ENCODE measurements at regions not wholly inside any gene's neighbourhood (a gene's known extent, or its start where the extent isn't known, plus 50 kb on each side); places are given as distances from the start of the nearest gene placed in this dataset.

GRCh38 chr9:115169003-115169402 lies 51.0 kb upstream of the TNC start:
- Mint-ChIP-seq H3K9me3 (ENCODE audit: low read depth) (no peaks in the 10 kb centered on the region), H3K4me3 (ENCODE audit: low read depth) (no peak overlapping the region), H3K36me3 (ENCODE audit: insufficient read depth) (no peaks in the 10 kb centered on the region), H3K4me1 (ENCODE audit: low read depth) (peaks cover 1% of the 10 kb centered on the region), H3K27me3 (peaks cover 2% of the 10 kb centered on the region), H3K27ac (no peak overlapping the region)
- no peak for DNase-seq (ENCODE audit: low spot score, unreplicated experiment)
- TF ChIP-seq, protein P1, sequence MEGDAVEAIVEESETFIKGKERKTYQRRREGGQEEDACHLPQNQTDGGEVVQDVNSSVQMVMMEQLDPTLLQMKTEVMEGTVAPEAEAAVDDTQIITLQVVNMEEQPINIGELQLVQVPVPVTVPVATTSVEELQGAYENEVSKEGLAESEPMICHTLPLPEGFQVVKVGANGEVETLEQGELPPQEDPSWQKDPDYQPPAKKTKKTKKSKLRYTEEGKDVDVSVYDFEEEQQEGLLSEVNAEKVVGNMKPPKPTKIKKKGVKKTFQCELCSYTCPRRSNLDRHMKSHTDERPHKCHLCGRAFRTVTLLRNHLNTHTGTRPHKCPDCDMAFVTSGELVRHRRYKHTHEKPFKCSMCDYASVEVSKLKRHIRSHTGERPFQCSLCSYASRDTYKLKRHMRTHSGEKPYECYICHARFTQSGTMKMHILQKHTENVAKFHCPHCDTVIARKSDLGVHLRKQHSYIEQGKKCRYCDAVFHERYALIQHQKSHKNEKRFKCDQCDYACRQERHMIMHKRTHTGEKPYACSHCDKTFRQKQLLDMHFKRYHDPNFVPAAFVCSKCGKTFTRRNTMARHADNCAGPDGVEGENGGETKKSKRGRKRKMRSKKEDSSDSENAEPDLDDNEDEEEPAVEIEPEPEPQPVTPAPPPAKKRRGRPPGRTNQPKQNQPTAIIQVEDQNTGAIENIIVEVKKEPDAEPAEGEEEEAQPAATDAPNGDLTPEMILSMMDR (IDR thresholded peaks at IDR 0.05; ENCODE audit: unreplicated experiment) = no peak

DNA sequence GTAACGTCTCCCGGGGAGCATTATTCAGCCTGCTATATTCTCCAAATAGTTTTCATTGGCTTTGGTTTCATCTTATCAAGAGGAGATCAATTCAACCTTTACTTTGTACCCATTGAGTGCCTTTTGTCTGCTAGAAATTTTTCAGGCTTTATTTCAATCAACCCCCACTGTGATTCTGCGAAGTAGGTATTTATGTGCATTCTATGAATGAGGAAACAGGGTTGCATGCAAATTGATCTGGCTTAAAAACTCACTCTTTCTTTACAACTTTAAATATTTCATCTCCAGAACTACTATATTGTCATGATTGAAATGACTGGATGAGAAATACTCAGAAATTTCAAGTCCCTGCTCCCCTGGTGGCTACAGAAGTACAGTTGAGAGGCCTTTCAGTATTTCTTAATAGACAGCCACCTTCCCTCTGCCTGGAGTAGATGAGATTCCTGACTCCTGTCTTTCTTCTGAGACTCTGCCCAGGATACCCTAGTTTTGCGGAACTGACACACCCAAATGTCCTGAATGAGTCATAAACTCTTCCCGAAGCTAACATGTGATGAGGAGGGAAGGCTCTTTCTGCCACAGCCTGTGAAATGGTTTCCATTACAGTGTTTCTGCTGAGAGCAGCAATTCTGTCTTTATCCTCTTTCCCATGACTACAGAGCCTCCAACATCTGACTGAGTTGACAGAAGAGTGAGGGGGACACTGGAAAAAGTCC lies 52.6 kb upstream of the TNC start:
- no peaks in the 10 kb centered on the region for H3K27me3 Mint-ChIP-seq
- H3K4me3 Mint-ChIP-seq (ENCODE audit: low read depth) = no peak overlapping the region
- H3K27ac Mint-ChIP-seq = no peak overlapping the region
- TF ChIP-seq, protein P1 (IDR thresholded peaks at IDR 0.05; ENCODE audit: unreplicated experiment) = no peak
- peaks cover 1% of the 10 kb centered on the region for H3K4me1 Mint-ChIP-seq (ENCODE audit: low read depth)
- no peak for DNase-seq (ENCODE audit: low spot score, unreplicated experiment)
- H3K9me3 Mint-ChIP-seq (ENCODE audit: low read depth) = no peaks in the 10 kb centered on the region
- no peaks in the 10 kb centered on the region for H3K36me3 Mint-ChIP-seq (ENCODE audit: insufficient read depth)

GRCh38 chr9:115171921-115172388 lies 54.0 kb upstream of the TNC start:
- no peaks in the 10 kb centered on the region for H3K9me3 Mint-ChIP-seq (ENCODE audit: low read depth)
- no peak overlapping the region for H3K27ac Mint-ChIP-seq
- no peaks in the 10 kb centered on the region for H3K36me3 Mint-ChIP-seq (ENCODE audit: insufficient read depth)
- peaks cover 1% of the 10 kb centered on the region for H3K4me1 Mint-ChIP-seq (ENCODE audit: low read depth)
- no peak for DNase-seq (ENCODE audit: low spot score, unreplicated experiment)
- no peak overlapping the region for H3K4me3 Mint-ChIP-seq (ENCODE audit: low read depth)
- TF ChIP-seq, protein P1 (IDR thresholded peaks at IDR 0.05; ENCODE audit: unreplicated experiment) = no peak
- no peaks in the 10 kb centered on the region for H3K27me3 Mint-ChIP-seq

DNA sequence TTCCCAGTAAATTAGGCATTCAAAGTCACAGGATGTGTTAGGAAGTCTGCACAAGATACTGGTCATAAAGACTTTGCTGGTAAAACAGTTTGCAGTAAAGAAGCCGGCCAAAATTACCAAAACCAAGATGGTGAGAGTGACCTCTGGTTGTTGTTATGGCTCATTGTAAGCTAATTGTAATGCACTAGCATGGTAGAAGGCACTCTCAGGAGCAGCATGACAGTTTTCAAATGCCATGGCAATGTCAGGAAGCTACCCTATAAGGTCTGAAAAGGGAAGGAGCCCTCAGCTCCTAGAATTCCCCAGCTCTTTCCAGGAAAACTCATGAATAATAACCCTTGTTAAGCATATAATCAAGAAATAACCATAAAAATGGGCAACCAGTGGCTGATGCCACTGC lies 64.3 kb upstream of the TNC start:
- peaks cover 4% of the 10 kb centered on the region for H3K4me1 Mint-ChIP-seq (ENCODE audit: low read depth)
- H3K4me3 Mint-ChIP-seq (ENCODE audit: low read depth) = no peak overlapping the region
- no peak overlapping the region for H3K27ac Mint-ChIP-seq
- H3K36me3 Mint-ChIP-seq (ENCODE audit: insufficient read depth) = no peaks in the 10 kb centered on the region
- DNase-seq (ENCODE audit: low spot score, unreplicated experiment) = no peak
- no peaks in the 10 kb centered on the region for H3K9me3 Mint-ChIP-seq (ENCODE audit: low read depth)
- TF ChIP-seq, protein P1 (IDR thresholded peaks at IDR 0.05; ENCODE audit: unreplicated experiment) = no peak
- H3K27me3 Mint-ChIP-seq = no peaks in the 10 kb centered on the region

DNA sequence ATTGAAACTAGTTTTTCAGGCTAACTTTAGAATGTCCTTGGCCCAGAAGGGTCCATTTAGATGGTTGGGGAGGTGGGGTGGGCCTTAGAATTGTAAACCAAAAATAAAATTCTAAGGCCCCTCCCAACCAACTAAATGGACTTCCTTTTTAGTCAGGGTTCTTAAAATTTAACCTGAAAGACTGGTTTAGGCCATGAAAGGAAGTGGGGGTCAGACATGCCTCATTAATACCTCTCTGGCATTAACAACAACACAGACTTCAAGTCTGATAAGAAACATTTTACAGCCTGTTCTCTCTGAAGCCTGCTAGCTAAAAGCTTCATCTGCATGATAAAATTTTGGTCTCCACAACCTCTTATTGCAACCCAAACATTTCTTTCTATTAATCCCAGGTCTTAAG lies 65.5 kb upstream of the TNC start:
- H3K4me1 Mint-ChIP-seq (ENCODE audit: low read depth) = peaks cover 4% of the 10 kb centered on the region
- DNase-seq (ENCODE audit: low spot score, unreplicated experiment) = no peak
- H3K9me3 Mint-ChIP-seq (ENCODE audit: low read depth) = no peaks in the 10 kb centered on the region
- no peak overlapping the region for H3K4me3 Mint-ChIP-seq (ENCODE audit: low read depth)
- no peaks in the 10 kb centered on the region for H3K36me3 Mint-ChIP-seq (ENCODE audit: insufficient read depth)
- TF ChIP-seq, protein P1 (IDR thresholded peaks at IDR 0.05; ENCODE audit: unreplicated experiment) = no peak
- H3K27me3 Mint-ChIP-seq = no peaks in the 10 kb centered on the region
- H3K27ac Mint-ChIP-seq = no peak overlapping the region
